IMR-90 (cell line): ENCODE measurements at regions not wholly inside any gene's neighbourhood (a gene's known extent, or its start where the extent isn't known, plus 50 kb on each side); places are given as distances from the start of the nearest gene placed in this dataset.

ENCODE experiments used
- ATAC-seq: fragments of 200-7000 bp; cut with Tn5 transposase; 2 replicates; pipeline ENCODE4 v1.9.1; 2020; ENCODE audit warnings: low read depth, mild to moderate bottlenecking, moderate library complexity
- BruUV-seq: library from RNA; stranded (reverse); fragments of 400-500 nt; replicated peaks from 2 replicates; lab custom pipeline; 2021; lab: Mats Ljungman, UMichigan
- CTCF ChIA-PET: fragments of 300-600 bp; formaldehyde crosslinking; extraction: SDS; loops from one replicate; lab custom pipeline; 2021; ENCODE audit warnings: antibody characterized with exemption; lab: Yijun Ruan, JAX
- POLR2A ChIA-PET: fragments of 300-600 bp; sonication (Branson Sonifier 250); formaldehyde crosslinking; loops from one replicate; lab custom pipeline; 2022; ENCODE audit warnings: antibody characterized with exemption; ENCODE audit not compliant: unreplicated experiment; lab: Charles Lee
- DNase-seq: peaks from one replicate; pipeline ENCODE4 v3.0.0; 2013
- H2AFZ ChIP-seq: replicated peaks from 2 replicates; pipeline ENCODE3; 2013; ENCODE audit warnings: low read length, mild to moderate bottlenecking; ENCODE audit not compliant: poor library complexity
- H2AK5ac ChIP-seq: 2 replicates; pipeline ENCODE4 v1.6.1; 2013; ENCODE audit warnings: low read depth, low read length, inconsistent platforms
- H2AK9ac ChIP-seq: replicated peaks from 2 replicates; pipeline ENCODE3; 2013; ENCODE audit warnings: mild to moderate bottlenecking, low read depth, low read length, moderate library complexity; ENCODE audit not compliant: poor library complexity
- H2BK120ac ChIP-seq: 2 replicates; pipeline ENCODE4 v1.6.1; 2013; ENCODE audit warnings: low read depth, low read length, inconsistent platforms
- H2BK15ac ChIP-seq: 3 replicates; pipeline ENCODE4 v1.6.1; 2013; ENCODE audit warnings: low read depth, low read length, inconsistent platforms
- H2BK20ac ChIP-seq: 2 replicates; pipeline ENCODE4 v1.6.1; 2013; ENCODE audit warnings: low read depth, mild to moderate bottlenecking, inconsistent platforms, low read length, moderate library complexity
- H2BK5ac ChIP-seq: 2 replicates; pipeline ENCODE4 v1.6.1; 2013; ENCODE audit warnings: mild to moderate bottlenecking, low read depth, low read length, inconsistent platforms; ENCODE audit not compliant: poor library complexity, severe bottlenecking
- H3K14ac ChIP-seq: replicated peaks from 2 replicates; pipeline ENCODE4 v1.6.1; 2013; ENCODE audit warnings: low read depth, low read length, inconsistent platforms
- H3K18ac ChIP-seq: 2 replicates; pipeline ENCODE4 v1.6.1; 2013; ENCODE audit warnings: low read depth, low read length, control low read depth
- H3K23ac ChIP-seq: 2 replicates; pipeline ENCODE4 v1.6.1; 2013; ENCODE audit warnings: low read depth, low read length, inconsistent platforms
- H3K27ac ChIP-seq: 2 replicates; pipeline ENCODE4 v1.5.1; 2013; ENCODE audit warnings: mild to moderate bottlenecking, control low read depth, low read length; ENCODE audit not compliant: insufficient read depth
- H3K27me3 ChIP-seq: 2 replicates; pipeline ENCODE4 v1.6.1; 2013; ENCODE audit warnings: low read length; ENCODE audit not compliant: control insufficient read depth, insufficient read depth
- H3K36me3 ChIP-seq: 2 replicates; pipeline ENCODE4 v1.6.1; 2013; ENCODE audit warnings: low read length, mixed read lengths; ENCODE audit not compliant: control insufficient read depth, insufficient read depth
- H3K4ac ChIP-seq: 2 replicates; pipeline ENCODE4 v1.6.1; 2013; ENCODE audit warnings: low read depth, low read length, inconsistent platforms
- H3K4me1 ChIP-seq: 2 replicates; pipeline ENCODE4 v1.6.1; 2013; ENCODE audit warnings: low read length, mixed read lengths; ENCODE audit not compliant: control insufficient read depth, insufficient read depth
- H3K4me2 ChIP-seq: 2 replicates; pipeline ENCODE4 v1.6.1; 2013; ENCODE audit warnings: low read depth, mild to moderate bottlenecking, control low read depth, low read length, moderate library complexity
- H3K4me3 ChIP-seq: 2 replicates; pipeline ENCODE4 v1.5.1; 2013; ENCODE audit warnings: low read depth, mild to moderate bottlenecking, control low read depth, low read length, moderate library complexity; ENCODE audit not compliant: insufficient read depth
- H3K56ac ChIP-seq: 2 replicates; pipeline ENCODE4 v1.6.1; 2013; ENCODE audit warnings: low read length, inconsistent platforms; ENCODE audit not compliant: insufficient read depth; ENCODE audit errors: extremely low read depth
- H3K79me1 ChIP-seq, 2 experiments: 2 replicates each; pipeline ENCODE4 v1.6.1; 2013; ENCODE audit warnings: low read length in 2 of 2, inconsistent platforms in 1 of 2, low read depth in 1 of 2
- H3K9ac ChIP-seq: 2 replicates; pipeline ENCODE4 v1.6.1; 2013; ENCODE audit warnings: low read depth, low read length, control low read depth
- H3K9me1 ChIP-seq: 2 replicates; pipeline ENCODE4 v1.6.1; 2013; ENCODE audit warnings: low read length, inconsistent platforms; ENCODE audit not compliant: insufficient read depth
- H3K9me3 ChIP-seq: 2 replicates; pipeline ENCODE4 v1.6.1; 2013; ENCODE audit warnings: low read length; ENCODE audit not compliant: control insufficient read depth, insufficient read depth
- H4K20me1 ChIP-seq: 2 replicates; pipeline ENCODE4 v1.6.1; 2013; ENCODE audit warnings: low read length, inconsistent platforms; ENCODE audit not compliant: insufficient read depth
- H4K5ac ChIP-seq: 2 replicates; pipeline ENCODE4 v1.6.1; 2013; ENCODE audit warnings: mild to moderate bottlenecking, low read depth, low read length, control low read depth
- H4K8ac ChIP-seq, 2 experiments: 2 replicates each; pipeline ENCODE4 v1.6.1; 2013; ENCODE audit warnings: low read depth in 2 of 2, low read length in 2 of 2, control low read depth in 1 of 2, inconsistent platforms in 1 of 2
- H4K91ac ChIP-seq: 2 replicates; pipeline ENCODE4 v1.6.1; 2013; ENCODE audit warnings: low read depth, low read length, inconsistent platforms; ENCODE audit not compliant: insufficient read depth
- BHLHE40 ChIP-seq: fragments of 150-350 bp; IDR thresholded peaks from 2 replicates; pipeline ENCODE4 v1.6.1; 2016; ENCODE audit warnings: mild to moderate bottlenecking, low read depth, low read length
- CEBPB ChIP-seq: IDR thresholded peaks from 2 replicates; pipeline ENCODE4 v1.6.1; 2012; ENCODE audit warnings: low read depth, low read length, improper control_type of control experiment
- CHD1 ChIP-seq: IDR thresholded peaks from 2 replicates; pipeline ENCODE4 v1.6.1; 2012; ENCODE audit warnings: low read depth, low read length, improper control_type of control experiment
- CTCF ChIP-seq: conservative IDR thresholded peaks from 2 replicates; pipeline ENCODE4 v1.5.1; 2012; ENCODE audit warnings: mild to moderate bottlenecking, low read depth, low read length, improper control_type of control experiment
- FOS ChIP-seq: fragments of 150-350 bp; IDR thresholded peaks from 2 replicates; pipeline ENCODE4 v1.6.1; 2016; ENCODE audit warnings: low read depth, low read length
- MAFK ChIP-seq: IDR thresholded peaks from 2 replicates; pipeline ENCODE4 v1.6.1; 2012; ENCODE audit warnings: low read depth, low read length, improper control_type of control experiment
- MAZ ChIP-seq: IDR thresholded peaks from 2 replicates; pipeline ENCODE4 v1.6.1; 2012; ENCODE audit warnings: low read depth, mild to moderate bottlenecking, low read length, improper control_type of control experiment, moderate library complexity, borderline replicate concordance
- MXI1 ChIP-seq: IDR thresholded peaks from 2 replicates; pipeline ENCODE4 v1.6.1; 2012; ENCODE audit warnings: low read depth, mild to moderate bottlenecking, low read length, moderate library complexity, borderline replicate concordance
- NFE2L2 ChIP-seq: fragments of 150-350 bp; IDR thresholded peaks from 2 replicates; pipeline ENCODE4 v1.6.1; 2016; ENCODE audit warnings: low read depth, mild to moderate bottlenecking, low read length
- POLR2A ChIP-seq: IDR thresholded peaks from 2 replicates; pipeline ENCODE4 v1.6.1; 2012; ENCODE audit warnings: mild to moderate bottlenecking, low read depth, low read length
- RAD21 ChIP-seq: IDR thresholded peaks from 2 replicates; pipeline ENCODE4 v1.6.1; 2012; ENCODE audit warnings: low read length, improper control_type of control experiment
- RCOR1 ChIP-seq: IDR thresholded peaks from 2 replicates; pipeline ENCODE4 v1.6.1; 2012; ENCODE audit warnings: mild to moderate bottlenecking, low read length, improper control_type of control experiment; ENCODE audit not compliant: insufficient replicate concordance
- RFX5 ChIP-seq: IDR thresholded peaks from 2 replicates; pipeline ENCODE4 v1.8.0; 2012; ENCODE audit warnings: low read depth, mild to moderate bottlenecking, low read length, moderate library complexity
- SMC3 ChIP-seq: fragments of 150-350 bp; IDR thresholded peaks from 2 replicates; pipeline ENCODE4 v1.6.1; 2016; ENCODE audit warnings: low read depth, mild to moderate bottlenecking, antibody characterized with exemption, low read length, moderate library complexity
- WGBS, 2 experiments: methylation state at CpG; one replicate each; pipeline versions ENCODE4 v1.1.5 to v1.1.7; 2013; ENCODE audit warnings: missing lambda C conversion rate in 2 of 2; ENCODE audit not compliant: insufficient read length in 1 of 2; ENCODE audit errors: extremely low coverage in 2 of 2; 5-methylcytosine and 5-hydroxymethylcytosine counted together
- dilution Hi-C: fragments of 300-500 bp; cut with HindIII; formaldehyde crosslinking; loops from one replicate; pipeline ENCODE4 v1.14.3; 2018; ENCODE audit warnings: low sequenced_read_pairs; ENCODE audit not compliant: unreplicated experiment
- in situ Hi-C: fragments of 300-500 bp; cut with MboI; formaldehyde crosslinking; loops from 3 replicates; pipeline ENCODE4 v1.14.3; 2019; ENCODE audit warnings: low sequenced_read_pairs, inconsistent platforms, mixed read lengths
- intact Hi-C: fragments of 100-400 bp; cut with micrococcal nuclease; formaldehyde crosslinking; loops from 2 replicates; pipeline ENCODE4 v1.10.0; 2022
- TF ChIP-seq, protein P1 (sequence below): fragments of 150-350 bp; IDR thresholded peaks from 2 replicates; pipeline ENCODE4 v1.6.1; 2016; ENCODE audit warnings: low read depth, mild to moderate bottlenecking, low read length, moderate library complexity, borderline replicate concordance
- TF ChIP-seq, protein P2 (sequence below): fragments of 150-350 bp; IDR thresholded peaks from 2 replicates; pipeline ENCODE4 v1.6.1; 2017; ENCODE audit warnings: mild to moderate bottlenecking, antibody characterized with exemption, low read length, low read depth

DNA sequence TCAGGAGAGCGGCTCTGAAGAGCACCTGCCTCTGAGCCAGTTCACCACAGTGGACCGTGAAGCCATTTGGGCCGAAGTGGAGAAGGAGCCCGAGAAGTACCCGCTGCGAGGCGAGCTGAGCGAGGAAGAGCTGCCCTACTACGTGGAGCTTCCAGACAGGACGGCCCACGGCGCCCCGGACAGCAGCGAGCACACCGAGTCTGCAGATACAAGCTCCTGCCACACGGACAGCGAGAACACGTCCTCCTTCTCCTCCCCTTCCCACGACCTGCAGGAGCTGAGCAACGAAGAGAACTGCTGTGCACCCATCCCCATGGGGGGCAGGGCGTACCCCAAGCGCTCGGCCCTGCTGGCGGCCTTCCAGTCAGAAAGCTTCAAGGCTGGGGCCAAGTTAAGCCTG is 74.9 kb upstream of the MORC3 start:
- Histone ChIP-seq H4K91ac (no peak overlapping the region), H3K14ac (no peak overlapping the region), H3K4ac (no peak overlapping the region), H2BK20ac (no peak overlapping the region), H3K4me2 (no peak overlapping the region), H2AK9ac (no peak overlapping the region), H3K9me1 (peaks cover 19% of the 10 kb centered on the region), H3K23ac (no peak overlapping the region), H3K36me3 (peaks cover 15% of the 10 kb centered on the region), H3K79me1 (peaks cover 6 to 24% of the 10 kb centered on the region in 2 experiments; a peak in 2 of 4 replicates), H4K20me1 (peaks cover 6% of the 10 kb centered on the region), H3K18ac (no peak overlapping the region), H2BK5ac (no peak overlapping the region), H3K4me3 (no peak overlapping the region), H2AK5ac (no peak overlapping the region), H2AFZ (peak overlapping the region; percentile 32), H4K5ac (no peak overlapping the region), H3K9me3 (no peaks in the 10 kb centered on the region), H3K27ac (no peak overlapping the region), H3K27me3 (no peaks in the 10 kb centered on the region), H2BK15ac (no peak overlapping the region), H3K4me1 (peaks cover 5% of the 10 kb centered on the region; the same call in 1 of the 2 replicates), H3K9ac (no peak overlapping the region), H4K8ac (no peak overlapping the region), H3K56ac (no peak overlapping the region), H2BK120ac (no peak overlapping the region)
- ChIA-PET POLR2A (no interaction called here), CTCF (interaction anchor here (1.1 kb wide), 1 partner anchor 15 kb away, joined by 3 read pairs; no protein-coding TSS in a partner anchor)
- WGBS, 2 experiments: 99% methylated on average over 13 of the region's 24 CpGs; no CpG with 5 or more reads in 1 of the 2 experiments
- in situ Hi-C loops (no loop called here), dilution Hi-C loops (no loop called here), intact Hi-C loops (no loop called here)
- TF ChIP-seq CEBPB (no peak), NFE2L2 (no peak), FOS (no peak), BHLHE40 (no peak), RAD21 (no peak), MAFK (no peak), RCOR1 (no peak), SMC3 (no peak), RFX5 (no peak), MXI1 (no peak), MAZ (no peak), CHD1 (no peak), CTCF (no peak), POLR2A (no peak)
- TF ChIP-seq, protein P1, sequence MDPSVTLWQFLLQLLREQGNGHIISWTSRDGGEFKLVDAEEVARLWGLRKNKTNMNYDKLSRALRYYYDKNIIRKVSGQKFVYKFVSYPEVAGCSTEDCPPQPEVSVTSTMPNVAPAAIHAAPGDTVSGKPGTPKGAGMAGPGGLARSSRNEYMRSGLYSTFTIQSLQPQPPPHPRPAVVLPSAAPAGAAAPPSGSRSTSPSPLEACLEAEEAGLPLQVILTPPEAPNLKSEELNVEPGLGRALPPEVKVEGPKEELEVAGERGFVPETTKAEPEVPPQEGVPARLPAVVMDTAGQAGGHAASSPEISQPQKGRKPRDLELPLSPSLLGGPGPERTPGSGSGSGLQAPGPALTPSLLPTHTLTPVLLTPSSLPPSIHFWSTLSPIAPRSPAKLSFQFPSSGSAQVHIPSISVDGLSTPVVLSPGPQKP: no peak
- TF ChIP-seq, protein P2, sequence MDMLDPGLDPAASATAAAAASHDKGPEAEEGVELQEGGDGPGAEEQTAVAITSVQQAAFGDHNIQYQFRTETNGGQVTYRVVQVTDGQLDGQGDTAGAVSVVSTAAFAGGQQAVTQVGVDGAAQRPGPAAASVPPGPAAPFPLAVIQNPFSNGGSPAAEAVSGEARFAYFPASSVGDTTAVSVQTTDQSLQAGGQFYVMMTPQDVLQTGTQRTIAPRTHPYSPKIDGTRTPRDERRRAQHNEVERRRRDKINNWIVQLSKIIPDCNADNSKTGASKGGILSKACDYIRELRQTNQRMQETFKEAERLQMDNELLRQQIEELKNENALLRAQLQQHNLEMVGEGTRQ: no peak
- ATAC-seq: no peak
- BruUV-seq: no TSS peak
- DNase-seq: no peak
